Spleen (tissue), 7 donors: ENCODE measurements at regions not wholly inside any gene's neighbourhood (a gene's known extent, or its start where the extent isn't known, plus 50 kb on each side); places are given as distances from the start of the nearest gene placed in this dataset.

Experiments used
- CTCF ChIP-seq, 11 experiments: fragments of 200-600 bp in 7 of 11; fragments of 450-650 bp in 4 of 11; sonication (generic) in 4 of 11; IDR thresholded peaks in 8 of 11; conservative IDR thresholded peaks in 3 of 11; 1 replicate in 7 of 11; 2 replicates in 4 of 11; pipeline versions ENCODE4 v1.4.0 to v1.8.0; 2016 to 2021; ENCODE audit warnings: antibody characterized with exemption in 11 of 11, inconsistent platforms in 4 of 11, mild to moderate bottlenecking in 1 of 11
- POLR2A ChIP-seq, 3 donors: fragments of 450-650 bp; IDR thresholded peaks; one replicate each; pipeline ENCODE4 v1.5.1; 2017; ENCODE audit warnings: antibody characterized with exemption in 3 of 3, mild to moderate bottlenecking in 1 of 3
- donor health status: DM: no; HTN: no; CAD: no; lungs with moderate emphysema.
- donor health status: DM: no; HTN: no; CAD: no.
- donor health status: DM: no; HTN: no; CAD: no.

GRCh38 chr13:92994056-92994455, 232.6 kb upstream of the GPC6 start:
- TF ChIP-seq POLR2A (IDR thresholded peaks at IDR 0.05) = no peak
- no peak for TF ChIP-seq CTCF (IDR thresholded peaks at IDR 0.05 in 8 of 11, conservative IDR thresholded peaks at IDR 0.05 in 3 of 11)
